Liver (tissue), 8 donors: ENCODE measurements at regions not wholly inside any gene's neighbourhood (a gene's known extent, or its start where the extent isn't known, plus 50 kb on each side); places are given as distances from the start of the nearest gene placed in this dataset.

Experiments used
- DNase-seq: peaks from one replicate; pipeline ENCODE4 v3.0.0-alpha.2; 2017; ENCODE audit warnings: low spot score
- H3K27ac ChIP-seq, 2 donors: one replicate each; pipeline ENCODE4 v1.7.0; 2013; ENCODE audit warnings: inconsistent platforms in 2 of 2, low read length in 2 of 2, control low read depth in 1 of 2, low read depth in 1 of 2, mild to moderate bottlenecking in 1 of 2
- H3K27me3 ChIP-seq, 4 donors: one replicate each; pipeline versions ENCODE4 v1.6.1 to v1.7.0; 2013; ENCODE audit warnings: low read length in 3 of 4, inconsistent platforms in 1 of 4, mild to moderate bottlenecking in 1 of 4, moderate library complexity in 1 of 4; ENCODE audit not compliant: control insufficient read depth in 4 of 4, insufficient read depth in 4 of 4
- H3K36me3 ChIP-seq, 4 donors: one replicate each; pipeline versions ENCODE4 v1.6.1 to v1.7.0; 2013; ENCODE audit warnings: low read length in 3 of 4, mild to moderate bottlenecking in 3 of 4, low read depth in 1 of 4, moderate library complexity in 1 of 4; ENCODE audit not compliant: control insufficient read depth in 4 of 4, insufficient read depth in 3 of 4
- H3K4me1 ChIP-seq, 4 donors: one replicate each; pipeline versions ENCODE4 v1.6.1 to v1.7.0; 2013; ENCODE audit warnings: low read length in 3 of 4, mild to moderate bottlenecking in 3 of 4, moderate library complexity in 1 of 4; ENCODE audit not compliant: control insufficient read depth in 4 of 4, insufficient read depth in 4 of 4
- H3K4me3 ChIP-seq, 3 donors: one replicate each; pipeline versions ENCODE4 v1.6.1 to v1.7.0; 2013; ENCODE audit warnings: low read length in 3 of 3, control low read depth in 1 of 3, low read depth in 1 of 3, mild to moderate bottlenecking in 1 of 3
- H3K9ac ChIP-seq, 2 donors: one replicate each; pipeline ENCODE4 v1.7.0; 2013; ENCODE audit warnings: low read length in 2 of 2, mild to moderate bottlenecking in 2 of 2, moderate library complexity in 2 of 2, control low read depth in 1 of 2, low read depth in 1 of 2
- H3K9me3 ChIP-seq, 4 donors: one replicate each; pipeline versions ENCODE4 v1.6.1 to v1.7.0; 2013; ENCODE audit warnings: low read length in 3 of 4; ENCODE audit not compliant: control insufficient read depth in 4 of 4
- ATF3 ChIP-seq: IDR thresholded peaks from 2 replicates; pipeline ENCODE4 v1.6.1; 2016; ENCODE audit warnings: antibody characterized with exemption
- CTCF ChIP-seq: fragments of 150-350 bp; IDR thresholded peaks from 2 replicates; pipeline ENCODE4 v1.5.1; 2017; ENCODE audit warnings: improper control_type of control experiment, low read depth, low read length; ENCODE audit not compliant: missing input control
- EGR1 ChIP-seq, 2 donors: IDR thresholded peaks; 2 replicates each; pipeline ENCODE4 v1.6.1; 2016 to 2018; ENCODE audit warnings: antibody characterized with exemption in 2 of 2, low read depth in 2 of 2
- FOXA1 ChIP-seq: IDR thresholded peaks from 2 replicates; pipeline ENCODE4 v1.6.1; 2016; ENCODE audit warnings: antibody characterized with exemption
- FOXA2 ChIP-seq: IDR thresholded peaks from 2 replicates; pipeline ENCODE4 v1.6.1; 2016; ENCODE audit warnings: antibody characterized with exemption
- HNF4A ChIP-seq, 2 donors: conservative IDR thresholded peaks; 2 replicates each; pipeline ENCODE4 v1.6.1; 2016; ENCODE audit warnings: antibody characterized with exemption in 2 of 2, mild to moderate bottlenecking in 2 of 2
- HNF4G ChIP-seq: IDR thresholded peaks from 2 replicates; pipeline ENCODE4 v1.6.1; 2016; ENCODE audit warnings: antibody characterized with exemption
- JUND ChIP-seq, 2 donors: IDR thresholded peaks; 2 replicates each; pipeline ENCODE4 v1.6.1; 2016; ENCODE audit warnings: antibody characterized with exemption in 2 of 2
- MAX ChIP-seq: IDR thresholded peaks from 2 replicates; pipeline ENCODE4 v1.6.1; 2016; ENCODE audit warnings: antibody characterized with exemption
- NR2F2 ChIP-seq: IDR thresholded peaks from 2 replicates; pipeline ENCODE4 v1.6.1; 2016; ENCODE audit warnings: antibody characterized with exemption
- RAD21 ChIP-seq, 2 donors: IDR thresholded peaks; 2 replicates each; pipeline ENCODE4 v1.6.1; 2016; ENCODE audit warnings: antibody characterized with exemption in 2 of 2, mild to moderate bottlenecking in 2 of 2
- REST ChIP-seq: IDR thresholded peaks from 2 replicates; pipeline ENCODE4 v1.6.1; 2016; ENCODE audit warnings: antibody characterized with exemption, mild to moderate bottlenecking
- RXRA ChIP-seq, 2 donors: IDR thresholded peaks; 2 replicates each; pipeline ENCODE4 v1.6.1; 2017 to 2018; ENCODE audit warnings: antibody characterized with exemption in 2 of 2, mild to moderate bottlenecking in 1 of 2
- SP1 ChIP-seq: IDR thresholded peaks from 2 replicates; pipeline ENCODE4 v1.6.1; 2018; ENCODE audit warnings: antibody characterized with exemption, mild to moderate bottlenecking
- TAF1 ChIP-seq: conservative IDR thresholded peaks from 2 replicates; pipeline ENCODE4 v1.6.1; 2016; ENCODE audit warnings: antibody characterized with exemption, mild to moderate bottlenecking
- YY1 ChIP-seq: IDR thresholded peaks from 2 replicates; pipeline ENCODE4 v1.6.1; 2016; ENCODE audit warnings: antibody characterized with exemption, mild to moderate bottlenecking
- ZBTB33 ChIP-seq: IDR thresholded peaks from 2 replicates; pipeline ENCODE4 v1.6.1; 2016; ENCODE audit warnings: antibody characterized with exemption
- WGBS: extraction: QIAGEN DNeasy Blood & Tissue Kit; methylation state at CpG from one replicate; pipeline ENCODE4 v1.1.7; 2013; 5-methylcytosine and 5-hydroxymethylcytosine counted together
- donor health status: healthy.
- donor health status: healthy.
- donor health status: healthy.
- donor health status: healthy.
- donor health status: healthy.

GRCh38 chr7:24341691-24342413, 57.9 kb downstream of the NPY start:
- H3K27ac ChIP-seq = no peak overlapping the region
- H3K9ac ChIP-seq = no peak overlapping the region
- WGBS = 75% methylated on average over 3 of the region's 3 CpGs
- TF ChIP-seq FOXA1 = no peak
- TF ChIP-seq NR2F2 = no peak
- TF ChIP-seq JUND (IDR thresholded peaks at IDR 0.05) = no peak
- H3K36me3 ChIP-seq = no peaks in the 10 kb centered on the region
- H3K4me1 ChIP-seq = no peaks in the 10 kb centered on the region
- no peak for DNase-seq
- peaks cover 0 to 2% (median 0%) of the 10 kb centered on the region in 4 donors for H3K27me3 ChIP-seq
- H3K4me3 ChIP-seq = no peak overlapping the region
- no peaks in the 10 kb centered on the region for H3K9me3 ChIP-seq

- Histone ChIP-seq H3K36me3 (no peaks in the 10 kb centered on the region), H3K9ac (no peak overlapping the region), H3K27ac (no peak overlapping the region), H3K4me3 (no peak overlapping the region), H3K4me1 (no peaks in the 10 kb centered on the region), H3K27me3 (no peaks in the 10 kb centered on the region), H3K9me3 (no peaks in the 10 kb centered on the region)
- DNase-seq = no peak
- WGBS = 64% methylated on average over 2 of the region's 2 CpGs
- no peak for TF ChIP-seq RXRA (IDR thresholded peaks at IDR 0.05)
- TF ChIP-seq ZBTB33 = no peak
- TF ChIP-seq NR2F2 = no peak
- TF ChIP-seq HNF4G = no peak
- no peak for TF ChIP-seq HNF4A (conservative IDR thresholded peaks at IDR 0.05)
- TF ChIP-seq TAF1 = no peak
- TF ChIP-seq RAD21 (IDR thresholded peaks at IDR 0.05) = no peak
- TF ChIP-seq CTCF = no peak
- no peak for TF ChIP-seq REST
- TF ChIP-seq EGR1 (IDR thresholded peaks at IDR 0.05; ENCODE audit: low read depth in 2 of 2) = no peak
- no peak for TF ChIP-seq MAX
- TF ChIP-seq JUND (IDR thresholded peaks at IDR 0.05) = no peak
- no peak for TF ChIP-seq YY1
- TF ChIP-seq SP1 = no peak
- TF ChIP-seq FOXA1 = no peak
- no peak for TF ChIP-seq ATF3
- TF ChIP-seq FOXA2 = no peak
These were observed 59.6 kb downstream of the NPY start for GRCh38 chr7:24343614-24344013.
